Endothelial cell of umbilical vein (primary cell): ENCODE measurements at regions not wholly inside any gene's neighbourhood (a gene's known extent, or its start where the extent isn't known, plus 50 kb on each side); places are given as distances from the start of the nearest gene placed in this dataset.

Experiments
- BruUV-seq: library from RNA; stranded (reverse); fragments of 400-500 nt; replicated peaks from 2 replicates; lab custom pipeline; 2021; lab: Mats Ljungman, UMichigan
- CTCF ChIA-PET: fragments of 300-600, 350-600 bp; sonication (Branson Sonifier 250); formaldehyde crosslinking; loops from one replicate; lab custom pipeline; 2021; ENCODE audit warnings: antibody characterized with exemption, inconsistent platforms; lab: Charles Lee
- POLR2A ChIA-PET: fragments of 300-600, 350-600 bp; sonication (Branson Sonifier 250); formaldehyde crosslinking; loops from one replicate; lab custom pipeline; 2021; ENCODE audit warnings: antibody characterized with exemption, inconsistent platforms; lab: Charles Lee
- DNase-seq: peaks from one replicate; pipeline ENCODE4 v3.0.0-alpha.2; 2011; ENCODE audit warnings: low read depth, low spot score
- FAIRE-seq: peaks from 2 replicates; lab custom pipeline; 2011; peaks lifted over from hg19 to GRCh38; lab: Jason Lieb, UNC
- H2AFZ ChIP-seq: 2 replicates; pipeline ENCODE4 v1.6.0; 2012; ENCODE audit warnings: low read depth, low read length, control low read depth, inconsistent platforms
- H3K27ac ChIP-seq: 2 replicates; pipeline ENCODE4 v1.5.1; 2011; ENCODE audit warnings: low read depth, mild to moderate bottlenecking, control low read depth, low read length, moderate library complexity; ENCODE audit not compliant: insufficient read depth
- H3K27me3 ChIP-seq, 2 experiments: 2 replicates each; pipeline versions ENCODE4 v1.6.0 to v1.6.1; 2011; ENCODE audit warnings: low read length in 2 of 2, mixed read lengths in 1 of 2; ENCODE audit not compliant: control insufficient read depth in 2 of 2, insufficient read depth in 2 of 2
- H3K36me3 ChIP-seq, 2 experiments: 2 replicates in 1 of 2; 3 replicates in 1 of 2; pipeline ENCODE4 v1.5.1; 2011; ENCODE audit warnings: low read length in 2 of 2, mild to moderate bottlenecking in 1 of 2, moderate library complexity in 1 of 2; ENCODE audit not compliant: control insufficient read depth in 2 of 2, insufficient read depth in 2 of 2; ENCODE audit errors: extremely low read depth in 1 of 2
- H3K4me1 ChIP-seq: 3 replicates; pipeline ENCODE4 v1.5.1; 2011; ENCODE audit warnings: mild to moderate bottlenecking, low read length; ENCODE audit not compliant: control insufficient read depth, insufficient read depth; ENCODE audit errors: extremely low read depth
- H3K4me2 ChIP-seq: 2 replicates; pipeline ENCODE4 v1.6.1; 2011; ENCODE audit warnings: low read length, control low read depth, mixed read lengths; ENCODE audit not compliant: insufficient read depth
- H3K4me3 ChIP-seq, 3 experiments: fragments of 200-600 bp in 1 of 3; sonication (generic), shearing (Covaris generic) in 1 of 3; replicated peaks in 1 of 3; 2 replicates each; pipeline ENCODE4 v1.5.1; 2011 to 2016; ENCODE audit warnings: control low read depth in 3 of 3, low read length in 3 of 3, mild to moderate bottlenecking in 2 of 3, inconsistent platforms in 1 of 3, low read depth in 1 of 3, moderate library complexity in 1 of 3; ENCODE audit not compliant: insufficient read depth in 1 of 3
- H3K79me2 ChIP-seq: 2 replicates; pipeline ENCODE4 v1.6.0; 2012; ENCODE audit warnings: low read length, inconsistent platforms; ENCODE audit not compliant: control insufficient read depth, insufficient read depth
- H3K9ac ChIP-seq: replicated peaks from 2 replicates; pipeline ENCODE3; 2011; ENCODE audit warnings: low read length, control low read depth; ENCODE audit not compliant: insufficient read depth; ENCODE audit errors: extremely low read depth
- H3K9me1 ChIP-seq: replicated peaks from 3 replicates; pipeline ENCODE4 v1.6.0; 2011; ENCODE audit warnings: mild to moderate bottlenecking, low read length; ENCODE audit not compliant: control insufficient read depth, insufficient read depth; ENCODE audit errors: extremely low read depth
- H3K9me3 ChIP-seq: replicated peaks from 2 replicates; pipeline ENCODE4 v1.5.1; 2012; ENCODE audit warnings: low read length, inconsistent platforms; ENCODE audit not compliant: control insufficient read depth, insufficient read depth
- H4K20me1 ChIP-seq: replicated peaks from 2 replicates; pipeline ENCODE3; 2011; ENCODE audit warnings: mild to moderate bottlenecking, low read length; ENCODE audit not compliant: control insufficient read depth, insufficient read depth; ENCODE audit errors: extremely low read depth
- CTCF ChIP-seq, 2 donors: IDR thresholded peaks; 1 replicate in 1 of 2; 2 replicates in 1 of 2; pipeline ENCODE4 v1.5.1; 2011; ENCODE audit warnings: low read length in 2 of 2, mild to moderate bottlenecking in 2 of 2, moderate library complexity in 2 of 2, control low read depth in 1 of 2, inconsistent platforms in 1 of 2, low read depth in 1 of 2; ENCODE audit not compliant: insufficient read depth in 1 of 2; ENCODE audit errors: extremely low read depth in 1 of 2
- EZH2 ChIP-seq: IDR thresholded peaks from 2 replicates; pipeline ENCODE4 v1.6.1; 2012; ENCODE audit warnings: borderline replicate concordance, low read depth, mild to moderate bottlenecking, moderate library complexity, low read length, inconsistent platforms; ENCODE audit not compliant: severe bottlenecking
- FOS ChIP-seq: IDR thresholded peaks from 2 replicates; pipeline ENCODE4 v1.6.1; 2011; ENCODE audit warnings: mild to moderate bottlenecking, low read length, moderate library complexity, borderline replicate concordance; ENCODE audit not compliant: insufficient read depth
- GATA2 ChIP-seq: IDR thresholded peaks from 2 replicates; pipeline ENCODE4 v1.7.0; 2011; ENCODE audit warnings: low read depth, mild to moderate bottlenecking, moderate library complexity, mixed read lengths, low read length; ENCODE audit not compliant: insufficient read length, insufficient read depth
- JUN ChIP-seq: IDR thresholded peaks from 2 replicates; pipeline ENCODE4 v1.6.1; 2011; ENCODE audit warnings: borderline replicate concordance, low read depth; ENCODE audit not compliant: insufficient read length, insufficient read depth
- MAX ChIP-seq: IDR thresholded peaks from 2 replicates; pipeline ENCODE4 v1.6.1; 2011; ENCODE audit not compliant: insufficient read depth, insufficient read length
- MYC ChIP-seq: IDR thresholded peaks from one replicate; pipeline ENCODE4 v1.6.1; 2011; ENCODE audit warnings: mild to moderate bottlenecking, low read depth, low read length
- POLR2A ChIP-seq: IDR thresholded peaks from 2 replicates; pipeline ENCODE4 v1.6.1; 2012; ENCODE audit warnings: low read depth, mild to moderate bottlenecking, control low read depth, low read length
- POLR2AphosphoS5 ChIP-seq: IDR thresholded peaks from 2 replicates; pipeline ENCODE4 v1.6.1; 2012; ENCODE audit warnings: low read depth, mild to moderate bottlenecking, control low read depth, low read length, moderate library complexity; ENCODE audit not compliant: insufficient read depth
- dilution Hi-C: fragments of 300-500 bp; cut with MboI; formaldehyde crosslinking; loops from one replicate; pipeline ENCODE4 v1.15.0; 2019; ENCODE audit warnings: low sequenced_read_pairs; ENCODE audit not compliant: extremely low pct_ligation_motif_present
- intact Hi-C: fragments of 100-400 bp; cut with micrococcal nuclease; formaldehyde crosslinking; loops from one replicate; pipeline ENCODE4 v1.10.0; 2022

GRCh38 chr5:85533341-85534047, 1084.2 kb upstream of the COX7C start:
- FAIRE-seq (no peak), DNase-seq (no peak)
- no peaks in the 10 kb centered on the region for H3K79me2 ChIP-seq
- no peaks in the 10 kb centered on the region for H3K9me1 ChIP-seq
- no peak overlapping the region for H3K27ac ChIP-seq
- H3K4me3 ChIP-seq, result no peak overlapping the region
- dilution Hi-C loops, result no loop called here
- CTCF ChIA-PET, result no interaction called here
- BruUV-seq, result no TSS peak
- TF ChIP-seq POLR2A (no peak), POLR2AphosphoS5 (no peak), MYC (no peak), GATA2 (no peak), FOS (no peak), JUN (no peak), MAX (no peak), EZH2 (no peak)
- POLR2A ChIA-PET, result no interaction called here
- no peak overlapping the region for H3K9ac ChIP-seq
- no peaks in the 10 kb centered on the region for H3K27me3 ChIP-seq
- no peaks in the 10 kb centered on the region for H4K20me1 ChIP-seq
- H3K9me3 ChIP-seq, result no peaks in the 10 kb centered on the region
- intact Hi-C loops, result no loop called here
- H3K36me3 ChIP-seq, result no peaks in the 10 kb centered on the region
- H2AFZ ChIP-seq, result no peak overlapping the region
- no peaks in the 10 kb centered on the region for H3K4me1 ChIP-seq
- H3K4me2 ChIP-seq, result no peak overlapping the region

- no peak overlapping the region for H3K27ac ChIP-seq
- no peaks in the 10 kb centered on the region for H4K20me1 ChIP-seq
- TF ChIP-seq POLR2AphosphoS5, result no peak
- no peak for TF ChIP-seq MYC
- no peak for TF ChIP-seq GATA2
- no peak for TF ChIP-seq JUN
- no peak for TF ChIP-seq MAX
- no peak for TF ChIP-seq FOS
- no peak for TF ChIP-seq EZH2
- TF ChIP-seq POLR2A, result no peak
- no peak for TF ChIP-seq CTCF (IDR thresholded peaks at IDR 0.05; ENCODE audit: extremely low read depth in 1 of 2, insufficient read depth in 1 of 2, low read depth in 1 of 2, low read length in 2 of 2)
- DNase-seq, result no peak
- H3K27me3 ChIP-seq, result no peaks in the 10 kb centered on the region
- FAIRE-seq, result no peak
- no peak overlapping the region for H3K9ac ChIP-seq
- no peaks in the 10 kb centered on the region for H3K9me1 ChIP-seq
- dilution Hi-C loops (no loop called here), intact Hi-C loops (no loop called here)
- no peak overlapping the region for H3K4me3 ChIP-seq
- no peak overlapping the region for H2AFZ ChIP-seq
- POLR2A ChIA-PET, result no interaction called here
- no TSS peak for BruUV-seq
- CTCF ChIA-PET, result no interaction called here
- H3K4me1 ChIP-seq, result no peaks in the 10 kb centered on the region
- no peaks in the 10 kb centered on the region for H3K36me3 ChIP-seq
- no peak overlapping the region for H3K4me2 ChIP-seq
- H3K9me3 ChIP-seq, result no peaks in the 10 kb centered on the region
- no peaks in the 10 kb centered on the region for H3K79me2 ChIP-seq
These were observed 1079.4 kb upstream of the COX7C start for GRCh38 chr5:85538362-85538761.
